GM12878 (cell line): ENCODE measurements at regions not wholly inside any gene's neighbourhood (a gene's known extent, or its start where the extent isn't known, plus 50 kb on each side); places are given as distances from the start of the nearest gene placed in this dataset.

Experiments
- ESRRA ChIP-seq: IDR thresholded peaks from 2 replicates; pipeline ENCODE4 v1.6.1; 2012; ENCODE audit warnings: mild to moderate bottlenecking, low read length, improper control_type of control experiment
- IRF3 ChIP-seq: fragments of 450-650 bp; IDR thresholded peaks from 2 replicates; pipeline ENCODE4 v1.6.1; 2014; ENCODE audit warnings: mild to moderate bottlenecking
- PKNOX1 ChIP-seq: fragments of 450-650 bp; IDR thresholded peaks from 2 replicates; pipeline ENCODE4 v1.6.1; 2016; ENCODE audit warnings: mild to moderate bottlenecking
- POLR2A ChIP-seq: IDR thresholded peaks from 2 replicates; pipeline ENCODE4 v1.6.1; 2011; ENCODE audit warnings: low read depth, mild to moderate bottlenecking, low read length
- POLR2AphosphoS5 ChIP-seq: IDR thresholded peaks from 2 replicates; pipeline ENCODE4 v1.6.1; 2011; ENCODE audit warnings: mild to moderate bottlenecking, low read length, inconsistent platforms
- RELA ChIP-seq: fragments of 450-650 bp; IDR thresholded peaks from 2 replicates; pipeline ENCODE4 v1.8.0; 2014; ENCODE audit warnings: borderline replicate concordance; ENCODE audit not compliant: partially characterized antibody
- SMAD1 ChIP-seq: fragments of 450-650 bp; IDR thresholded peaks from 2 replicates; pipeline ENCODE4 v1.6.1; 2018; ENCODE audit warnings: mild to moderate bottlenecking, low read depth; ENCODE audit not compliant: partially characterized antibody
- SP1 ChIP-seq: IDR thresholded peaks from one replicate; pipeline ENCODE4 v1.6.1; 2011; ENCODE audit warnings: low read depth, low read length
- YY1 ChIP-seq: IDR thresholded peaks from 2 replicates; pipeline ENCODE4 v1.6.1; 2011; ENCODE audit warnings: low read depth, mild to moderate bottlenecking, low read length
- TF ChIP-seq, protein P1 (sequence below), 3 experiments: IDR thresholded peaks in 2 of 3; conservative IDR thresholded peaks in 1 of 3; 2 replicates each; pipeline ENCODE4 v1.5.1; 2011; ENCODE audit warnings: low read depth in 3 of 3, low read length in 3 of 3, mild to moderate bottlenecking in 3 of 3, control low read depth in 2 of 3, moderate library complexity in 2 of 3, inconsistent platforms in 1 of 3, mixed read lengths in 1 of 3; ENCODE audit not compliant: control insufficient read depth in 2 of 3, insufficient read depth in 1 of 3; ENCODE audit errors: extremely low read depth in 1 of 3

DNA sequence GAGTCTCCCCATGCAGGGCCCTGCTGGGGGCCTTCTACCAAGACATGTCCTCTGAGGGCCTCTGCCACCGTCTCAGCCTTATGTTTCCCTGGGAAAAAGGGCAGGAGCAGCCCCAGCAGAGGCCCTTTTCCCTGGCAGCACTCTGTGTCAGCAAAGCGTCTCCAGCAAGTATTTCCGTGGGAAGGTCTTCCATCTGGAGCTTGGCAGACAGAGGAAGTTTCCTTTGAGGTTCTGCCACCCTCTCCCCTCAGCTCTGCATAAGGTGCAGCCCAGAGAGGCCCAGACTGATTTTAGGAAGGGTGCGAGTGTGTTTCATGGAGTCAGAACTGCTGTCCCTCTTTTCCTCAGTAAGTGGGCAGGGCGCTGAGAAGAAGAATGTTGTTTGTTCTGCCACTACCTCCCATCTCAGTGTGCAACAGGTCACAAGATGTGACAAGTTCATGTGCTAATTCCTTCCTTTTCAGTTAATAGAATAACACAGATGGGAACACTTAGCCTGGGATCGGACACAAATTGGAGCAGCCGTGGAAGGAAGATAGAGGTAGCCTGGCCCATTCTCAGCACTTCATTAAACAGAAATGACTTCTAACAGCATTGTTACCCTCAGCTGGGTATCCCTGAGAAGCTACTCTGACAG, 784.4 kb downstream of the MAFB start:
- TF ChIP-seq SMAD1 = no peak
- no peak for TF ChIP-seq YY1
- no peak for TF ChIP-seq IRF3
- TF ChIP-seq POLR2A = no peak
- TF ChIP-seq, protein P1, sequence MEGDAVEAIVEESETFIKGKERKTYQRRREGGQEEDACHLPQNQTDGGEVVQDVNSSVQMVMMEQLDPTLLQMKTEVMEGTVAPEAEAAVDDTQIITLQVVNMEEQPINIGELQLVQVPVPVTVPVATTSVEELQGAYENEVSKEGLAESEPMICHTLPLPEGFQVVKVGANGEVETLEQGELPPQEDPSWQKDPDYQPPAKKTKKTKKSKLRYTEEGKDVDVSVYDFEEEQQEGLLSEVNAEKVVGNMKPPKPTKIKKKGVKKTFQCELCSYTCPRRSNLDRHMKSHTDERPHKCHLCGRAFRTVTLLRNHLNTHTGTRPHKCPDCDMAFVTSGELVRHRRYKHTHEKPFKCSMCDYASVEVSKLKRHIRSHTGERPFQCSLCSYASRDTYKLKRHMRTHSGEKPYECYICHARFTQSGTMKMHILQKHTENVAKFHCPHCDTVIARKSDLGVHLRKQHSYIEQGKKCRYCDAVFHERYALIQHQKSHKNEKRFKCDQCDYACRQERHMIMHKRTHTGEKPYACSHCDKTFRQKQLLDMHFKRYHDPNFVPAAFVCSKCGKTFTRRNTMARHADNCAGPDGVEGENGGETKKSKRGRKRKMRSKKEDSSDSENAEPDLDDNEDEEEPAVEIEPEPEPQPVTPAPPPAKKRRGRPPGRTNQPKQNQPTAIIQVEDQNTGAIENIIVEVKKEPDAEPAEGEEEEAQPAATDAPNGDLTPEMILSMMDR (IDR thresholded peaks at IDR 0.05 in 2 of 3, conservative IDR thresholded peaks at IDR 0.05 in 1 of 3; ENCODE audit: control insufficient read depth in 2 of 3, extremely low read depth in 1 of 3, insufficient read depth in 1 of 3, low read depth in 3 of 3, low read length in 3 of 3) = no peak
- TF ChIP-seq PKNOX1 = no peak
- no peak for TF ChIP-seq POLR2AphosphoS5
- TF ChIP-seq SP1 = no peak
- no peak for TF ChIP-seq RELA
- TF ChIP-seq ESRRA = no peak
